ENCODE measurements at regions not wholly inside any gene's neighbourhood (a gene's known extent, or its start where the extent isn't known, plus 50 kb on each side); places are given as distances from the start of the nearest gene placed in this dataset.
A peak's percentile ranks its signal among the peaks of the same experiment; 100 is the strongest.

DNA sequence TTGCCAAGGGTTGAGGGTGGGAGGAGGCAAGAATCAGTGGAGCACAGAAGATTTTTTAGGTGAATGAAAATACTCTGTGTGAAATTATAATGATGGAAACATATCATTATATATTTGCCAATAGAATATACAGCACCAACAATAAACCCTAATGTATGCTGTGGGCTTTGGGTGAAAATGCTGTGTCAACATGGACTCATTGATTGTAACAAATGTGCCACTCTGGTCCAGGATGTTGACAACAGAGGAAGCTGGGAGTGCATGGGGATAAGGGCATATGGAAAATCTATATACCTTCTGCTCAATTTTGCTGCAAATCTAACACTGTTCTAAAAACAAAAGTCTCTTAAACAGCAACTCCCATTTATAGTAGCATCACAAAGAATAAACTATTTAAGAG is 114.3 kb downstream of the LYZL1 start:
- peak; percentile 4 for DNase-seq

DNA sequence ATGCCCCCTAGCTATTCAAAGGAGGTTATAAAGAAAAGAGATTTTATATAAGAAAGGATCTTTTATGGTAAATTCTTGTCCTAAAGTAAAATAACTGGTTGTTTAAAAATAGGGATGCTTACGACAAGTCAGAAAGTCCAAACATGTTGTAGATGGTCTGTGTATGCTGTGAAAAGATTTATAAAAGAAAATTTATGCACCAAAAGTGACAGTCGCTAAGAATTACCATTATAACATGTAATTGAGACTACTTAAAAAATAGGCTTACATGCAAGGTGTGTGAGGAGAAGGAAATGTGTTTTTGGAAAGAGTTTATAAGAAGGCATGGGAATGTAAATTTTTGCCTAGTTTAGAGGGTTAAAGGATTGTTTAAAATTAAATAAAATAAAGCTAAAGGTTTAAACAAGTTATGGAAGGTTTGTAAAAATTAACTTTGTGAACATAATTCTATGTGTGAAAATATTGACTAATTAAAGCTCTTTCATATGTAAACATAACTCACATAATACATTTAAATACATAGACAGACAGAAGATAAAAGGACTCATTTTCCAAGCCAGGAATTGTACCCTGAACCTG is 118.5 kb downstream of the LYZL1 start:
- DNase-seq = peak; percentile 17
